H9 (cell line): ENCODE measurements at regions not wholly inside any gene's neighbourhood (a gene's known extent, or its start where the extent isn't known, plus 50 kb on each side); places are given as distances from the start of the nearest gene placed in this dataset.

Experiments used
- DNase-seq: peaks from one replicate; pipeline ENCODE4 v3.0.0-alpha.2; 2017
- H2AFZ ChIP-seq: one replicate; pipeline ENCODE4 v1.6.1; 2013; ENCODE audit warnings: mild to moderate bottlenecking, low read length, control low read depth, moderate library complexity
- H2AK5ac ChIP-seq: 2 replicates; pipeline ENCODE4 v1.6.1; 2013; ENCODE audit warnings: low read length, control low read depth, mixed read lengths; ENCODE audit not compliant: insufficient read length
- H2BK120ac ChIP-seq: one replicate; pipeline ENCODE4 v1.6.1; 2013; ENCODE audit warnings: low read depth, mild to moderate bottlenecking, low read length, control low read depth, inconsistent platforms; ENCODE audit not compliant: poor library complexity, severe bottlenecking
- H2BK12ac ChIP-seq: 2 replicates; pipeline ENCODE4 v1.6.1; 2013; ENCODE audit warnings: low read length, control low read depth, mixed read lengths, low read depth; ENCODE audit not compliant: insufficient read length
- H2BK15ac ChIP-seq: 2 replicates; pipeline ENCODE4 v1.6.1; 2013; ENCODE audit warnings: low read depth, low read length, control low read depth
- H2BK20ac ChIP-seq: one replicate; pipeline ENCODE4 v1.6.1; 2013; ENCODE audit warnings: low read depth, mild to moderate bottlenecking, low read length, control low read depth, inconsistent platforms; ENCODE audit not compliant: poor library complexity, severe bottlenecking
- H2BK5ac ChIP-seq: 2 replicates; pipeline ENCODE4 v1.6.1; 2013; ENCODE audit warnings: low read length, control low read depth, mixed read lengths; ENCODE audit not compliant: insufficient read length
- H3K14ac ChIP-seq: 2 replicates; pipeline ENCODE4 v1.6.1; 2013; ENCODE audit warnings: low read length, control low read depth; ENCODE audit not compliant: insufficient read depth
- H3K18ac ChIP-seq: 2 replicates; pipeline ENCODE4 v1.6.1; 2013; ENCODE audit warnings: low read depth, mild to moderate bottlenecking, mixed read lengths, low read length, control low read depth; ENCODE audit not compliant: insufficient read length
- H3K23ac ChIP-seq: 2 replicates; pipeline ENCODE4 v1.6.1; 2013; ENCODE audit warnings: low read length, control low read depth, mixed read lengths, low read depth; ENCODE audit not compliant: insufficient read length
- H3K23me2 ChIP-seq: 2 replicates; pipeline ENCODE4 v1.6.1; 2013; ENCODE audit warnings: low read depth, mild to moderate bottlenecking, mixed read lengths, low read length, control low read depth; ENCODE audit not compliant: insufficient read length, poor library complexity, severe bottlenecking
- H3K27ac ChIP-seq: 2 replicates; pipeline ENCODE4 v1.5.1; 2013; ENCODE audit warnings: low read length, control low read depth, mixed read lengths, low read depth; ENCODE audit not compliant: insufficient read length
- H3K27me3 ChIP-seq: 2 replicates; pipeline ENCODE4 v1.6.1; 2013; ENCODE audit warnings: low read length, control low read depth, inconsistent platforms; ENCODE audit not compliant: insufficient read depth
- H3K4ac ChIP-seq: 2 replicates; pipeline ENCODE4 v1.6.1; 2013; ENCODE audit warnings: low read depth, mild to moderate bottlenecking, control low read depth, inconsistent platforms, low read length, moderate library complexity
- H3K4me1 ChIP-seq: 2 replicates; pipeline ENCODE4 v1.6.1; 2013; ENCODE audit warnings: low read length, control low read depth, inconsistent platforms; ENCODE audit not compliant: insufficient read depth
- H3K4me2 ChIP-seq: 2 replicates; pipeline ENCODE4 v1.6.1; 2013; ENCODE audit warnings: low read length, control low read depth, mixed read lengths; ENCODE audit not compliant: insufficient read length, insufficient read depth
- H3K56ac ChIP-seq: 2 replicates; pipeline ENCODE4 v1.6.1; 2013; ENCODE audit warnings: low read depth, mild to moderate bottlenecking, mixed read lengths, low read length, control low read depth; ENCODE audit not compliant: insufficient read length
- H3K79me1 ChIP-seq: 2 replicates; pipeline ENCODE4 v1.6.1; 2013; ENCODE audit warnings: low read depth, mild to moderate bottlenecking, moderate library complexity, low read length, control low read depth, inconsistent platforms; ENCODE audit not compliant: insufficient read depth, poor library complexity, severe bottlenecking
- H3K79me2 ChIP-seq: 2 replicates; pipeline ENCODE4 v1.6.1; 2013; ENCODE audit warnings: low read length, control low read depth, inconsistent platforms; ENCODE audit not compliant: insufficient read depth
- H3K9ac ChIP-seq: 2 replicates; pipeline ENCODE4 v1.6.1; 2013; ENCODE audit warnings: low read length, control low read depth, mixed read lengths; ENCODE audit not compliant: insufficient read length; ENCODE audit errors: extremely low read depth
- H3K9me3 ChIP-seq: one replicate; pipeline ENCODE4 v1.6.1; 2013; ENCODE audit warnings: low read depth, low read length, inconsistent platforms; ENCODE audit not compliant: control insufficient read depth
- H3T11ph ChIP-seq: one replicate; pipeline ENCODE4 v1.6.1; 2013; ENCODE audit warnings: mild to moderate bottlenecking, low read length, control low read depth, inconsistent platforms
- H4K20me1 ChIP-seq: one replicate; pipeline ENCODE4 v1.6.1; 2013; ENCODE audit not compliant: control insufficient read depth, insufficient read length, insufficient read depth
- H4K5ac ChIP-seq: 2 replicates; pipeline ENCODE4 v1.6.1; 2013; ENCODE audit warnings: low read depth, mild to moderate bottlenecking, mixed read lengths, low read length, control low read depth; ENCODE audit not compliant: insufficient read length
- H4K8ac ChIP-seq: replicated peaks from 2 replicates; pipeline ENCODE4 v1.6.1; 2013; ENCODE audit warnings: low read length, control low read depth, mixed read lengths, low read depth; ENCODE audit not compliant: insufficient read length
- H4K91ac ChIP-seq: 2 replicates; pipeline ENCODE4 v1.6.1; 2013; ENCODE audit warnings: low read depth, mild to moderate bottlenecking, moderate library complexity, mixed read lengths, low read length, control low read depth; ENCODE audit not compliant: insufficient read length
- H3K27ac Mint-ChIP-seq, 3 experiments: 2 replicates in 2 of 3; 3 replicates in 1 of 3; pipeline ENCODE4 v1.8.0; 2020 to 2021; ENCODE audit warnings: mixed read lengths in 3 of 3, mild to moderate bottlenecking in 1 of 3, moderate library complexity in 1 of 3
- H3K27me3 Mint-ChIP-seq: 2 replicates; pipeline ENCODE4 v1.8.0; 2021; ENCODE audit warnings: low read depth, mild to moderate bottlenecking, moderate library complexity, mixed read lengths
- H3K36me3 Mint-ChIP-seq, 3 experiments: 2 replicates in 2 of 3; 3 replicates in 1 of 3; pipeline ENCODE4 v1.8.0; 2020 to 2021; ENCODE audit warnings: low read depth in 3 of 3, mixed read lengths in 3 of 3; ENCODE audit not compliant: insufficient read depth in 1 of 3
- H3K4me1 Mint-ChIP-seq, 2 experiments: 2 replicates each; pipeline ENCODE4 v1.8.0; 2020; ENCODE audit warnings: mixed read lengths in 2 of 2
- H3K4me3 Mint-ChIP-seq, 2 experiments: 2 replicates in 1 of 2; 3 replicates in 1 of 2; pipeline ENCODE4 v1.8.0; 2020 to 2021; ENCODE audit warnings: mild to moderate bottlenecking in 2 of 2, mixed read lengths in 2 of 2, moderate library complexity in 1 of 2
- H3K9me3 Mint-ChIP-seq, 2 experiments: 2 replicates in 1 of 2; 3 replicates in 1 of 2; pipeline ENCODE4 v1.8.0; 2020; ENCODE audit warnings: mild to moderate bottlenecking in 2 of 2, mixed read lengths in 2 of 2, moderate library complexity in 1 of 2
- CTCF ChIP-seq: fragments of 200-600 bp; sonication (generic); conservative IDR thresholded peaks from 3 replicates; pipeline ENCODE4 v1.8.0; 2021; ENCODE audit warnings: antibody characterized with exemption, mild to moderate bottlenecking
- whole genome bisulfite sequencing: extraction: QIAGEN DNeasy Blood & Tissue Kit; methylation state at CpG from one replicate; pipeline ENCODE4 v1.1.7; 2013; ENCODE audit warnings: missing lambda C conversion rate, low lambda C conversion rate, mixed read lengths; ENCODE audit not compliant: insufficient read length; ENCODE audit errors: extremely low coverage; 5-methylcytosine and 5-hydroxymethylcytosine counted together

GRCh38 chr12:45598761-45599160, 130.7 kb upstream of the ARID2 start:
- H3K4ac ChIP-seq: no peak overlapping the region
- H4K91ac ChIP-seq: no peak overlapping the region
- no peak for TF ChIP-seq CTCF
- no peaks in the 10 kb centered on the region for H3K23me2 ChIP-seq
- no peak overlapping the region for H4K8ac ChIP-seq
- no peak overlapping the region for H2AFZ ChIP-seq
- Mint-ChIP-seq H3K27ac (no peak overlapping the region), H3K4me3 (no peak overlapping the region), H3K27me3 (no peaks in the 10 kb centered on the region; the same call in 1 of the 2 replicates), H3K36me3 (no peaks in the 10 kb centered on the region), H3K9me3 (0 out of 5 replicates have a peak, but pooled peaks cover 0 to 3% of the 10 kb centered on the region in 2 experiments), H3K4me1 (no peaks in the 10 kb centered on the region)
- H3K9ac ChIP-seq: no peak overlapping the region
- H3K23ac ChIP-seq: no peak overlapping the region
- no peak for DNase-seq
- no peaks in the 10 kb centered on the region for H3K4me1 ChIP-seq
- H2BK20ac ChIP-seq: no peak overlapping the region
- H3K56ac ChIP-seq: no peak overlapping the region
- no peak overlapping the region for H4K5ac ChIP-seq
- no peaks in the 10 kb centered on the region for H4K20me1 ChIP-seq
- no peak overlapping the region for H3T11ph ChIP-seq
- no peak overlapping the region for H3K14ac ChIP-seq
- H3K18ac ChIP-seq: no peak overlapping the region
- no peak overlapping the region for H3K27ac ChIP-seq
- WGBS: no CpG with 5 or more reads among the region's 1 CpG
- no peak overlapping the region for H2BK12ac ChIP-seq
- H2BK120ac ChIP-seq: no peak overlapping the region
- no peaks in the 10 kb centered on the region for H3K9me3 ChIP-seq
- H2BK5ac ChIP-seq: no peak overlapping the region
- H3K79me1 ChIP-seq: no peaks in the 10 kb centered on the region
- no peak overlapping the region for H2AK5ac ChIP-seq
- H3K4me2 ChIP-seq: no peak overlapping the region
- no peaks in the 10 kb centered on the region for H3K27me3 ChIP-seq
- H3K79me2 ChIP-seq: no peaks in the 10 kb centered on the region
- H2BK15ac ChIP-seq: no peak overlapping the region
